ENCODE measurements at regions not wholly inside any gene's neighbourhood (a gene's known extent, or its start where the extent isn't known, plus 50 kb on each side); places are given as distances from the start of the nearest gene placed in this dataset.
"Not testable (repeated sequence)": the region's sequence is repeated elsewhere in the genome, so short reads cannot be mapped to it uniquely, and the experiment has no call there.

DNA sequence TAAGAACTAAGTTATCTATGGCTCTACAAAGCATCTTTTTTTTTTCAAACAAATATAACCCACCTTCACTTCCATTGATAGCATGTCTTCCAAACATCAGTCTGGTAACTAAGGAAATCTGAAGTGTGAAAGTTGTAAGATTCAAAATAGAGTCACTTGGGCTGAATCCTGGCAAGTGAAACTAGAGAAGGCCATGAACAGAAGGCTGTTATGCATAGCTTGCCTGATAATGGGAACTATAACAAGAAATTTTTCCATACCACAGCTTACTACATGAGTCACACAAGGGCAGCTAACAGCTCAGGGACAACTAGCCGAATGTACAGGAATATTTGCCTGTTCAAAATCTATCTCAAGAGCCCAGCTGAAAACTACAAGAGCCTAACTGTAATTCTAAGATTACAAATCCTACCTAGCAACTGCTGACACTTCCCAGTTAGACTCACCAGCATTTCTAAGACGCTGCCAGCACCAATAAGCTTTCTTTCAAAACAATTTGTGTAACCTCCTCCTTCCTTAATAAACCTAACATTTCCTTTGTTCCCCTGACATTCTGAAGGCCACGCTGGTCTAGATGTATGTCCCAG is 1066.5 kb downstream of the PLOD2 start:
- ChIA-PET POLR2A (ENCODE audit: low non-redundant PET) (no interaction called here), CTCF (no interaction called here)
- Histone ChIP-seq H3K4me3 (ENCODE audit: low read depth, low read length, poor library complexity, severe bottlenecking) (no peak overlapping the region), H3K4me1 (ENCODE audit: insufficient read depth, low read length, poor library complexity, severe bottlenecking) (no peaks in the 10 kb centered on the region), H3K9me3 (ENCODE audit: low read depth, low read length, poor library complexity, severe bottlenecking) (no peaks in the 10 kb centered on the region), H3K27ac (ENCODE audit: low read depth, low read length, poor library complexity, severe bottlenecking) (no peak overlapping the region), H3K27me3 (replicated peaks; ENCODE audit: insufficient read depth, low read depth, low read length, poor library complexity) (no peaks in the 10 kb centered on the region), H3K36me3 (ENCODE audit: insufficient read depth, low read length, poor library complexity, severe bottlenecking) (no peaks in the 10 kb centered on the region)
- intact Hi-C loops (cut with micrococcal nuclease; ENCODE audit: unreplicated experiment): no loop called here
- DNase-seq (ENCODE audit: low spot score): peak; percentile 48
- no peak for TF ChIP-seq EZH2 (IDR thresholded peaks at IDR 0.05; ENCODE audit: borderline replicate concordance, low read depth, low read length, poor library complexity, severe bottlenecking)
- TF ChIP-seq, protein P1, sequence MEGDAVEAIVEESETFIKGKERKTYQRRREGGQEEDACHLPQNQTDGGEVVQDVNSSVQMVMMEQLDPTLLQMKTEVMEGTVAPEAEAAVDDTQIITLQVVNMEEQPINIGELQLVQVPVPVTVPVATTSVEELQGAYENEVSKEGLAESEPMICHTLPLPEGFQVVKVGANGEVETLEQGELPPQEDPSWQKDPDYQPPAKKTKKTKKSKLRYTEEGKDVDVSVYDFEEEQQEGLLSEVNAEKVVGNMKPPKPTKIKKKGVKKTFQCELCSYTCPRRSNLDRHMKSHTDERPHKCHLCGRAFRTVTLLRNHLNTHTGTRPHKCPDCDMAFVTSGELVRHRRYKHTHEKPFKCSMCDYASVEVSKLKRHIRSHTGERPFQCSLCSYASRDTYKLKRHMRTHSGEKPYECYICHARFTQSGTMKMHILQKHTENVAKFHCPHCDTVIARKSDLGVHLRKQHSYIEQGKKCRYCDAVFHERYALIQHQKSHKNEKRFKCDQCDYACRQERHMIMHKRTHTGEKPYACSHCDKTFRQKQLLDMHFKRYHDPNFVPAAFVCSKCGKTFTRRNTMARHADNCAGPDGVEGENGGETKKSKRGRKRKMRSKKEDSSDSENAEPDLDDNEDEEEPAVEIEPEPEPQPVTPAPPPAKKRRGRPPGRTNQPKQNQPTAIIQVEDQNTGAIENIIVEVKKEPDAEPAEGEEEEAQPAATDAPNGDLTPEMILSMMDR (conservative IDR thresholded peaks at IDR 0.05; ENCODE audit: low read depth, low read length): no peak
- no TSS peak for BruUV-seq (replicated peaks)

DNA sequence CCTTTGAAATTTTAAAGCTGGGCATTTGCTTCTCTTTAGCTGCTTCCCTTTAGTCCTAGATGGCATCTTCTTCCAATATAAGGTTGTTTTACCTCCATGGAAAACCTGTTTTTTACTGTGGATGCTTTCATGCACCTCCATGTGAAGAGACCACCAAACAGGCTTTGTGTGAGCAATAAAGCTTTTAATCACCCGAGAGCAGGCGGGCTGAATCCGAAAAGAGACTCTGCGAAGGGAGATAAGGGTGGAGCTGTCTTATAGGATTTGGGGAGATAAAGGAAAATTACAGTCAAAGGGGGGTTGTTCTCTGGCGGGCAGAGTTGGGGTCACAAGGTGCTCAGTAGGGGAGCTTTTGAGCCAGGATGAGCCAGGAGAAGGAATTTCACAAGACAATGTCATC is 1049.8 kb downstream of the PLOD2 start:
- BruUV-seq (replicated peaks); H3K36me3 ChIP-seq (ENCODE audit: insufficient read depth, low read length, poor library complexity, severe bottlenecking); POLR2A ChIA-PET (ENCODE audit: low non-redundant PET); H3K27ac ChIP-seq (ENCODE audit: low read depth, low read length, poor library complexity, severe bottlenecking); H3K4me3 ChIP-seq (ENCODE audit: low read depth, low read length, poor library complexity, severe bottlenecking); CTCF ChIA-PET; DNase-seq (ENCODE audit: low spot score); H3K27me3 ChIP-seq (replicated peaks; ENCODE audit: insufficient read depth, low read depth, low read length, poor library complexity); H3K4me1 ChIP-seq (ENCODE audit: insufficient read depth, low read length, poor library complexity, severe bottlenecking); intact Hi-C loops (cut with micrococcal nuclease; ENCODE audit: unreplicated experiment); H3K9me3 ChIP-seq (ENCODE audit: low read depth, low read length, poor library complexity, severe bottlenecking): not testable (repeated sequence)

DNA sequence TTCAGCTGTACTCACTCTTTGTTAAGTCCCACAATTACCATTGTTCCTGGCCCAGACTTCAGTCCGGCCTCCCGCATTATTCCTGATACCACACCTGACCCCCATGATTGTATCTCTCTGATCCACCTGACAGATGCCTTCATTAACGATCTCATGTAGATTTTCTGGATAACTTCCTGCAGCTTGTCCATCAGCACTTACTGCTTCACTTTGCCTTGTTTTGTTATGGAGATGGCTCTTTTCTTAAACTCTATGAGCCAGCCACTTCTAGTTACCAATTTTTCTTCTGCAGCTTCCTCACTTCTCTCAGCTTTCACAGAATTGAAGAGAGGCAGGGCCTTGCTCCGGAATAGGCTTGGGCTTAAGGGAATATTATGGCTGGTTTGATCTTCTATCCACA is 1044.2 kb downstream of the PLOD2 start:
- intact Hi-C loops (cut with micrococcal nuclease; ENCODE audit: unreplicated experiment): no loop called here
- Histone ChIP-seq H3K27me3 (replicated peaks; ENCODE audit: insufficient read depth, low read depth, low read length, poor library complexity) (no peaks in the 10 kb centered on the region), H3K36me3 (ENCODE audit: insufficient read depth, low read length, poor library complexity, severe bottlenecking) (no peaks in the 10 kb centered on the region), H3K9me3 (ENCODE audit: low read depth, low read length, poor library complexity, severe bottlenecking) (no peaks in the 10 kb centered on the region), H3K4me3 (ENCODE audit: low read depth, low read length, poor library complexity, severe bottlenecking) (no peak overlapping the region), H3K27ac (ENCODE audit: low read depth, low read length, poor library complexity, severe bottlenecking) (no peak overlapping the region), H3K4me1 (ENCODE audit: insufficient read depth, low read length, poor library complexity, severe bottlenecking) (no peaks in the 10 kb centered on the region)
- DNase-seq (ENCODE audit: low spot score): no peak
- no TSS peak for BruUV-seq (replicated peaks)
- TF ChIP-seq, protein P1 (conservative IDR thresholded peaks at IDR 0.05; ENCODE audit: low read depth, low read length): no peak
- no peak for TF ChIP-seq EZH2 (IDR thresholded peaks at IDR 0.05; ENCODE audit: borderline replicate concordance, low read depth, low read length, poor library complexity, severe bottlenecking)
- ChIA-PET POLR2A (ENCODE audit: low non-redundant PET) (no interaction called here), CTCF (no interaction called here)

DNA sequence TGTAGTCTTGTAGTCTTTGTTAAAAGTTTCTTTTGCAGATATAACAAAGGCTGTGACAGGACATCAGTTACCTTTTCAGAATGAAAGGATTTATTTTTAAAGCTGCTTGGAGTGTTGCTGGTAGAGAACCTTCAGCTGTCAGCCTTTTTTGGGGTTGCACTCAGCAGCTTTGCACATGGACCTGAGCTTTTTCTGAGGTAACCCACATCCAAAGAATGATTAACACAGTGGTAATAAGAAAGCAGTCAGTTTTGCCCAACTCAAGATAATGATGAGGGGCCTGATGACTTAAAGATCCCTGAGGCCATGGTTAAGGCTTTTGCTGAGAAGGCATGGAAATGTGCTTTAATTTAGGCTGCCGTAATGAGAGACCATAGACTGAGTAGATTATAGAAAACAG is 1042.7 kb downstream of the PLOD2 start:
- H3K27me3 ChIP-seq (replicated peaks; ENCODE audit: insufficient read depth, low read depth, low read length, poor library complexity): no peaks in the 10 kb centered on the region
- H3K4me1 ChIP-seq (ENCODE audit: insufficient read depth, low read length, poor library complexity, severe bottlenecking): no peaks in the 10 kb centered on the region
- POLR2A ChIA-PET (ENCODE audit: low non-redundant PET): no interaction called here
- DNase-seq (ENCODE audit: low spot score): no peak
- H3K4me3 ChIP-seq (ENCODE audit: low read depth, low read length, poor library complexity, severe bottlenecking): no peak overlapping the region
- intact Hi-C loops (cut with micrococcal nuclease; ENCODE audit: unreplicated experiment): no loop called here
- no peaks in the 10 kb centered on the region for H3K9me3 ChIP-seq (ENCODE audit: low read depth, low read length, poor library complexity, severe bottlenecking)
- no peaks in the 10 kb centered on the region for H3K36me3 ChIP-seq (ENCODE audit: insufficient read depth, low read length, poor library complexity, severe bottlenecking)
- CTCF ChIA-PET: no interaction called here
- BruUV-seq (replicated peaks): no TSS peak
- H3K27ac ChIP-seq (ENCODE audit: low read depth, low read length, poor library complexity, severe bottlenecking): no peak overlapping the region
- TF ChIP-seq, protein P1 (conservative IDR thresholded peaks at IDR 0.05; ENCODE audit: low read depth, low read length): no peak
- no peak for TF ChIP-seq EZH2 (IDR thresholded peaks at IDR 0.05; ENCODE audit: borderline replicate concordance, low read depth, low read length, poor library complexity, severe bottlenecking)

All from A673 (cell line).